ENCODE measurements at regions not wholly inside any gene's neighbourhood (a gene's known extent, or its start where the extent isn't known, plus 50 kb on each side); places are given as distances from the start of the nearest gene placed in this dataset.

DNA sequence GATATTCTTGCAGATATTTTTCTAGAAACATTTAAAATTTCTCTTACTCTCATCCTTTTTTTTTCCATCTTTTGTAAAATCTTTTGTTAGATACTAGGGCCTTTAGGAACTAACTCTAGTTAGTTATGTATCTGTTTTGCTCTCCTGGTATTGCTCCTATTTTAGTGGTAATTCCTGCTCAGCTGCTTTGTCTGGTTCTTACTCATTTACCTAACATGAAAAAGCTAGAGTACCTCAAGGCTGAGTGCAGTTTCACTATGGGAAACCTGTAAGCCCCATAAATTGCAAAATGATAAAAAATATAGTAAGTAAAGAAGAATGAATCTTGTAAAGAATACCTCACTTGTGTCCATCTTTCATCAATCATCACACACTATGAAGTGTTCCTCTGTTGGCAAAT lies 1602.0 kb downstream of the GRIK2 start:
- Histone ChIP-seq H3K27ac (replicated peaks in 1 of 4) (no peak overlapping the region), H3K36me3 (no peaks in the 10 kb centered on the region), H3K27me3 (no peaks in the 10 kb centered on the region), H3K9me3 (no peaks in the 10 kb centered on the region), H3K4me1 (no peaks in the 10 kb centered on the region), H3K4me3 (no peak overlapping the region)
- DNase-seq (ENCODE audit: extremely low spot score), result no peak
- intact Hi-C loops (cut with DNase I), result no loop called here
- TF ChIP-seq POLR2A (IDR thresholded peaks at IDR 0.05; ENCODE audit: low read depth) (no peak), POLR2AphosphoS5 (IDR thresholded peaks at IDR 0.05) (no peak)
- TF ChIP-seq, protein P1, sequence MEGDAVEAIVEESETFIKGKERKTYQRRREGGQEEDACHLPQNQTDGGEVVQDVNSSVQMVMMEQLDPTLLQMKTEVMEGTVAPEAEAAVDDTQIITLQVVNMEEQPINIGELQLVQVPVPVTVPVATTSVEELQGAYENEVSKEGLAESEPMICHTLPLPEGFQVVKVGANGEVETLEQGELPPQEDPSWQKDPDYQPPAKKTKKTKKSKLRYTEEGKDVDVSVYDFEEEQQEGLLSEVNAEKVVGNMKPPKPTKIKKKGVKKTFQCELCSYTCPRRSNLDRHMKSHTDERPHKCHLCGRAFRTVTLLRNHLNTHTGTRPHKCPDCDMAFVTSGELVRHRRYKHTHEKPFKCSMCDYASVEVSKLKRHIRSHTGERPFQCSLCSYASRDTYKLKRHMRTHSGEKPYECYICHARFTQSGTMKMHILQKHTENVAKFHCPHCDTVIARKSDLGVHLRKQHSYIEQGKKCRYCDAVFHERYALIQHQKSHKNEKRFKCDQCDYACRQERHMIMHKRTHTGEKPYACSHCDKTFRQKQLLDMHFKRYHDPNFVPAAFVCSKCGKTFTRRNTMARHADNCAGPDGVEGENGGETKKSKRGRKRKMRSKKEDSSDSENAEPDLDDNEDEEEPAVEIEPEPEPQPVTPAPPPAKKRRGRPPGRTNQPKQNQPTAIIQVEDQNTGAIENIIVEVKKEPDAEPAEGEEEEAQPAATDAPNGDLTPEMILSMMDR (IDR thresholded peaks at IDR 0.05), result no peak

DNA sequence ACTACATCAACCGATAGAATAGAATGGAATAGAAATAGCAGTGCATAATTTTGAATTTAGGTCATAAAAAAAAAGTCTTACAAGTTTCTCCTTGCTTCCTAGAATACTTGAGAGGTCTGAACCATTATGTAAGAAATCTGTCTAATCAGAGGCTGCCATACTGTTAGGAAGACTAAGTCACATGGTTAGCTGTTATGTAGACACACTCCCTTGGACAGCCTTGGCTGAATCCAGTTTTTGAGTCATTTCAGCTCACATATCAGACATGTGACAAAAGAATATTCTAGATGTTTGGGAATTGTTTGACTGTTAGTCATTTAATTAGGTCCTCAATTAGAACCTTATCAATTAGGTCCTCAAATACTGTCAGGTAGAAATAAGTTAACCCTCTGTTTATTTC lies 1601.4 kb downstream of the GRIK2 start:
- TF ChIP-seq, protein P1 (IDR thresholded peaks at IDR 0.05), result no peak
- TF ChIP-seq POLR2AphosphoS5 (IDR thresholded peaks at IDR 0.05), result no peak
- TF ChIP-seq POLR2A (IDR thresholded peaks at IDR 0.05; ENCODE audit: low read depth), result no peak
- intact Hi-C loops (cut with DNase I), result no loop called here

DNA sequence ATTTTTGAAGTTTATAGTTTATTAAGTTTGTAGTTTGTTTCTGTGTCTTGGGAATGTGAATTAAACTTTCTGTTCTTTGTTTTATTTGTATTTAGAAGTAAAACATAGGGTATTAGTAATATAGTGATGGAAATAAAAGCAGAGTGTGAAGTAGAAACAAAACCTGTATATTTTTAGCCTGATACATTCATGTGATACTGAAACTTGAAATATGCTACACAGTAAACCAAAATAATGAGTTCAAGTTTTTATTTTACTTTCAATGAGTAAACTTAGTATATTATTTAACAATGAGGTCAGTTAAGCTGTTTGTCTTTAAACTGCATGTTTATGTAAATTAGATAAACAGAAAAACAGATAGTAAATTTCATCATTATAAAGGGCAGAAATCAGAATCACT lies 1592.6 kb downstream of the GRIK2 start:
- no peaks in the 10 kb centered on the region for H3K9me3 ChIP-seq
- no peak overlapping the region for H3K4me3 ChIP-seq
- H3K27ac ChIP-seq (replicated peaks in 1 of 4), result no peak overlapping the region
- no peak for DNase-seq (ENCODE audit: extremely low spot score)
- no peaks in the 10 kb centered on the region for H3K36me3 ChIP-seq
- no peaks in the 10 kb centered on the region for H3K4me1 ChIP-seq
- TF ChIP-seq EP300 (IDR thresholded peaks at IDR 0.05), result no peak
- TF ChIP-seq, protein P1 (IDR thresholded peaks at IDR 0.05), result no peak
- intact Hi-C loops (cut with DNase I), result no loop called here
- H3K27me3 ChIP-seq, result no peaks in the 10 kb centered on the region

More for the DNA sequence above, 1601.4 kb downstream of the GRIK2 start:
- Histone ChIP-seq H3K4me1 (no peaks in the 10 kb centered on the region), H3K4me3 (no peak overlapping the region), H3K36me3 (no peaks in the 10 kb centered on the region), H3K27me3 (no peaks in the 10 kb centered on the region), H3K27ac (replicated peaks in 1 of 4) (no peak overlapping the region), H3K9me3 (no peaks in the 10 kb centered on the region)
- no peak for DNase-seq (ENCODE audit: extremely low spot score)
- WGBS, result 96% methylated on average over 1 of the region's 1 CpG

DNA sequence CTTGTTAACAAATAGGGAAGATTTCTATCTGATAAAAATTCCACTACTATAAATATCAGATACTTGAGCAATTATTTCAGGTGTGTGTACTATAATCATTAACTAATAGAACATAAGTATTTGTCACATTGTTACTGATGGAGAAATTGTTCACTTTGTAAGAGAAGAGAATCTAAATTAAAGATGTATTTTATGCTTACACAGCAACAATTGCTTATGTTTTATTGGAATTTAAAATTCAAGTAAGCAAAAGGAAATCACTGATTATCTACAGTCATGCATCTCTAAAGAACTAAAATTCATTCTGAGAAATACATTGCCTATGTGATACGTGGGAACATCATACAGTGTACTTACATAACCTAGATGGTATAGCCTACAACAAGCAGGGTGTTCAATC lies 1590.8 kb downstream of the GRIK2 start:
- no peaks in the 10 kb centered on the region for H3K27me3 ChIP-seq
- intact Hi-C loops (cut with DNase I), result no loop called here
- H3K27ac ChIP-seq (replicated peaks in 1 of 4), result no peak overlapping the region
- no peak overlapping the region for H3K4me3 ChIP-seq
- no peaks in the 10 kb centered on the region for H3K36me3 ChIP-seq
- DNase-seq (ENCODE audit: extremely low spot score), result no peak
- WGBS, result 83% methylated on average over 1 of the region's 1 CpG
- H3K4me1 ChIP-seq, result no peaks in the 10 kb centered on the region
- TF ChIP-seq, protein P1 (IDR thresholded peaks at IDR 0.05), result no peak
- TF ChIP-seq POLR2A (IDR thresholded peaks at IDR 0.05; ENCODE audit: low read depth) (no peak), POLR2AphosphoS5 (IDR thresholded peaks at IDR 0.05) (no peak), EP300 (IDR thresholded peaks at IDR 0.05) (no peak)
- no peaks in the 10 kb centered on the region for H3K9me3 ChIP-seq

DNA sequence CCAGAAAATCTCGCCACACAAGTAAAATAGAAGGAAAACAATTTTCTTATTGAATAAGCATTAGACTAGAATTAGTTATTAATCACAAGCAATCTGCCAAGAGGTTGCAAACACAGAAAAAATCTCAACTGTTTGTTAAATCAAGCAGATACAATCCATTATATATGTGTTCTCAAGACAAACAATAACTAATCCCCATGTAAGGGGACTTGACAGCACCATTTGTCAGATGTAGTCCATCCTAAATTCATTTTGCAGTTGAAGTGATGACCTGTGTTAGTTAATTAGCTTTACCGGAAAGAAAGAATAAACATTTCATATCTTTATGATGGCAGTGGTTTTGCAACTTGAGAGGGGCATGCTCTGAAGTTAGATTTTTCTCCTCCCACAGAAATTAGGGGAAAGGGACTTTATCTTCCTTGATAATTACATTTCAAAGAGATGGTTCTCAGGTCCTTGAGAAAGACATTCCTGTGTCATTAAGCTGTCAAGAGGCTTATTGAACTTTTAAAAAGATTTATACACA lies 1588.0 kb downstream of the GRIK2 start:
- Histone ChIP-seq H3K36me3 (no peaks in the 10 kb centered on the region), H3K4me3 (no peak overlapping the region), H3K27me3 (no peaks in the 10 kb centered on the region), H3K27ac (replicated peaks in 1 of 4) (no peak overlapping the region), H3K4me1 (no peaks in the 10 kb centered on the region), H3K9me3 (no peaks in the 10 kb centered on the region)
- TF ChIP-seq, protein P1 (IDR thresholded peaks at IDR 0.05), result no peak
- TF ChIP-seq POLR2A (IDR thresholded peaks at IDR 0.05; ENCODE audit: low read depth) (no peak), EP300 (IDR thresholded peaks at IDR 0.05) (no peak), POLR2AphosphoS5 (IDR thresholded peaks at IDR 0.05) (no peak)
- no peak for DNase-seq (ENCODE audit: extremely low spot score)
- WGBS, result 43% methylated on average over 2 of the region's 2 CpGs
- intact Hi-C loops (cut with DNase I), result no loop called here

All from esophagus muscularis mucosa (tissue), 4 donors.